Cardiac fibroblast (primary cell): ENCODE measurements at regions not wholly inside any gene's neighbourhood (a gene's known extent, or its start where the extent isn't known, plus 50 kb on each side); places are given as distances from the start of the nearest gene placed in this dataset.
"Not testable (repeated sequence)": the region's sequence is repeated elsewhere in the genome, so short reads cannot be mapped to it uniquely, and the experiment has no call there.

ENCODE experiments used
- DNase-seq, 2 donors: peaks; one replicate each; pipeline versions ENCODE4 v3.0.0 to v3.0.0-alpha.2; 2010; ENCODE audit warnings: low read depth in 2 of 2
- H3K4me3 ChIP-seq, 2 donors: replicated peaks in 1 of 2; 1 replicate in 1 of 2; 2 replicates in 1 of 2; pipeline ENCODE4 v1.5.1; 2011; ENCODE audit warnings: low read depth in 2 of 2, low read length in 2 of 2, mild to moderate bottlenecking in 2 of 2, moderate library complexity in 1 of 2
- CTCF ChIP-seq: IDR thresholded peaks from one replicate; pipeline ENCODE4 v1.5.1; 2011; ENCODE audit warnings: low read depth, mild to moderate bottlenecking, low read length, inconsistent platforms

- no peak for TF ChIP-seq CTCF
- DNase-seq: no peak
- no peak overlapping the region for H3K4me3 ChIP-seq
These were observed 83.7 kb upstream of the KDM7A start for GRCh38 chr7:140260352-140261104.

- not testable (repeated sequence) for H3K4me3 ChIP-seq, DNase-seq
These were observed 80.5 kb upstream of the KDM7A start for GRCh38 chr7:140257278-140257677.

- DNase-seq, H3K4me3 ChIP-seq: not testable (repeated sequence)
These were observed 78.2 kb upstream of the KDM7A start for GRCh38 chr7:140254976-140255375.

- no peak for TF ChIP-seq CTCF
- H3K4me3 ChIP-seq: no peak overlapping the region
- no peak for DNase-seq
These were observed 72.4 kb upstream of the KDM7A start for GRCh38 chr7:140249036-140249806.

- DNase-seq: no peak
- TF ChIP-seq CTCF: no peak
- H3K4me3 ChIP-seq: no peak overlapping the region
These were observed 70.8 kb upstream of the KDM7A start for GRCh38 chr7:140247559-140247958.

GRCh38 chr7:140245611-140246105, 68.9 kb upstream of the KDM7A start:
- TF ChIP-seq CTCF: no peak
- no peak for DNase-seq
- H3K4me3 ChIP-seq: no peak overlapping the region

- H3K4me3 ChIP-seq: no peak overlapping the region
- no peak for TF ChIP-seq CTCF
- DNase-seq: no peak
These were observed 65.6 kb upstream of the KDM7A start for GRCh38 chr7:140242057-140243031.
